ENCODE measurements at regions not wholly inside any gene's neighbourhood (a gene's known extent, or its start where the extent isn't known, plus 50 kb on each side); places are given as distances from the start of the nearest gene placed in this dataset.

DNA sequence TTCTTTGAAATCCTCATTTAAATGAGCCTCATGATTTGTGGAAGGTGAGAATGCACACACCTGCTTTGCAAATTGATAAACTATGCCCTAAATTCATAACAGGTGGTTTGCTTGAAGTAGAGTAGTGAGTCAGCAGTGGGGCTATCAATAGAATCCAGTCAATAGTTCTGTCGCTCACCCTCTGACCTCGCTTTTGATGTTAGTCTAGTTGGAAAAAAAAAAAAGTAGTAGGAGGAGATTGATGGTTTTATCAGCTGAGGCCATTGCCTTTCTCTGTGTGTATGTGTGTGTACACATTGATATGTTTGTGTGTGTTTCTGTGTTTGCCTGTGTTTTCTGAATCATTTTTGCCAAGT lies 267.3 kb downstream of the SNAPC1 start:
- TF ChIP-seq, protein P1, sequence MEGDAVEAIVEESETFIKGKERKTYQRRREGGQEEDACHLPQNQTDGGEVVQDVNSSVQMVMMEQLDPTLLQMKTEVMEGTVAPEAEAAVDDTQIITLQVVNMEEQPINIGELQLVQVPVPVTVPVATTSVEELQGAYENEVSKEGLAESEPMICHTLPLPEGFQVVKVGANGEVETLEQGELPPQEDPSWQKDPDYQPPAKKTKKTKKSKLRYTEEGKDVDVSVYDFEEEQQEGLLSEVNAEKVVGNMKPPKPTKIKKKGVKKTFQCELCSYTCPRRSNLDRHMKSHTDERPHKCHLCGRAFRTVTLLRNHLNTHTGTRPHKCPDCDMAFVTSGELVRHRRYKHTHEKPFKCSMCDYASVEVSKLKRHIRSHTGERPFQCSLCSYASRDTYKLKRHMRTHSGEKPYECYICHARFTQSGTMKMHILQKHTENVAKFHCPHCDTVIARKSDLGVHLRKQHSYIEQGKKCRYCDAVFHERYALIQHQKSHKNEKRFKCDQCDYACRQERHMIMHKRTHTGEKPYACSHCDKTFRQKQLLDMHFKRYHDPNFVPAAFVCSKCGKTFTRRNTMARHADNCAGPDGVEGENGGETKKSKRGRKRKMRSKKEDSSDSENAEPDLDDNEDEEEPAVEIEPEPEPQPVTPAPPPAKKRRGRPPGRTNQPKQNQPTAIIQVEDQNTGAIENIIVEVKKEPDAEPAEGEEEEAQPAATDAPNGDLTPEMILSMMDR (conservative IDR thresholded peaks at IDR 0.05 in 1 of 2, IDR thresholded peaks at IDR 0.05 in 1 of 2; ENCODE audit: low read depth in 1 of 2, low read length in 2 of 2) = no peak
- TF ChIP-seq EZH2 (IDR thresholded peaks at IDR 0.05; ENCODE audit: low read length, missing control alignments) = no peak

Measured in fibroblast of lung (primary cell).